ENCODE measurements at regions not wholly inside any gene's neighbourhood (a gene's known extent, or its start where the extent isn't known, plus 50 kb on each side); places are given as distances from the start of the nearest gene placed in this dataset.

GRCh38 chr18:71233177-71233576 is 944.3 kb downstream of the SOCS6 start:
- TF ChIP-seq CTCF (IDR thresholded peaks at IDR 0.05): no peak
- no peak for TF ChIP-seq POLR2A (IDR thresholded peaks at IDR 0.05)

All from uterus (tissue), 2 donors.